ENCODE measurements at regions not wholly inside any gene's neighbourhood (a gene's known extent, or its start where the extent isn't known, plus 50 kb on each side); places are given as distances from the start of the nearest gene placed in this dataset.

DNA sequence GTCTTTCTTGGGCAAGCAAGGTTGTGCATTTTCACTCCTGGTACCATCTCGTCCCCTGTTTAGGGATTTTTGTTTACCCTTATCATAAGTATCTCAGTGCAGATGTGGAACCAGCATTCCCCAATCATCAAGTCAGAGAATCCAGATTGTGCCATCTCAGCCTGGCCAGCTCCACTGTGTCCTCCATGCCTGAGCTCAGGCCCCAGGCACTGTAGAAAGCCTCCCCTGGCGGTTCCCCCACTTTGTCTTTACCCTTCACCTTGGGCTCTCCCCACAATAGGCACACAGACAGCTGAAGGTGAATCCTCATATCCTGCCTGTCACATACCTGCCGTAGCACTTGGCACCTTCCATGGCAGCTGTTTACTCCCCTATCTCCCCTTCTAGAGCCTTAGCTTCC lies 264.7 kb upstream of the NFE2L3 start:
- H3K9me2 ChIP-seq (ENCODE audit: insufficient read depth), result no peaks in the 10 kb centered on the region
- no peak overlapping the region for H3K27ac ChIP-seq (ENCODE audit: low read depth, low read length)
- H3K9ac ChIP-seq (ENCODE audit: low read length), result no peak overlapping the region
- H3K9me3 ChIP-seq (ENCODE audit: control insufficient read depth in 1 of 2, insufficient read depth in 1 of 2, low read depth in 1 of 2, low read length in 2 of 2), result no peaks in the 10 kb centered on the region
- H3K79me2 ChIP-seq (ENCODE audit: insufficient read depth, low read length), result no peaks in the 10 kb centered on the region
- H3K4me1 ChIP-seq (ENCODE audit: control insufficient read depth in 1 of 2, insufficient read depth in 2 of 2, low read length in 2 of 2), result no peaks in the 10 kb centered on the region
- no peak for DNase-seq (ENCODE audit: low read depth, low spot score)
- H3K4me2 ChIP-seq (ENCODE audit: low read length), result no peak overlapping the region
- no peaks in the 10 kb centered on the region for H3K36me3 ChIP-seq (ENCODE audit: control insufficient read depth in 1 of 2, insufficient read depth in 2 of 2, low read length in 2 of 2)
- ChIA-PET POLR2A (no interaction called here), CTCF (no interaction called here), RAD21 (ENCODE audit: low non-redundant PET in 1 of 2, low total read pairs in 2 of 2, uncharacterized antibody in 2 of 2, unreplicated experiment in 2 of 2) (no interaction called here)
- no TSS peak for BruUV-seq (replicated peaks)
- H4K20me1 ChIP-seq (ENCODE audit: insufficient read depth), result no peaks in the 10 kb centered on the region
- intact Hi-C loops (cut with micrococcal nuclease), result no loop called here
- TF ChIP-seq FOSL1 (IDR thresholded peaks at IDR 0.05; ENCODE audit: low read depth), result no peak
- TF ChIP-seq, protein P1, sequence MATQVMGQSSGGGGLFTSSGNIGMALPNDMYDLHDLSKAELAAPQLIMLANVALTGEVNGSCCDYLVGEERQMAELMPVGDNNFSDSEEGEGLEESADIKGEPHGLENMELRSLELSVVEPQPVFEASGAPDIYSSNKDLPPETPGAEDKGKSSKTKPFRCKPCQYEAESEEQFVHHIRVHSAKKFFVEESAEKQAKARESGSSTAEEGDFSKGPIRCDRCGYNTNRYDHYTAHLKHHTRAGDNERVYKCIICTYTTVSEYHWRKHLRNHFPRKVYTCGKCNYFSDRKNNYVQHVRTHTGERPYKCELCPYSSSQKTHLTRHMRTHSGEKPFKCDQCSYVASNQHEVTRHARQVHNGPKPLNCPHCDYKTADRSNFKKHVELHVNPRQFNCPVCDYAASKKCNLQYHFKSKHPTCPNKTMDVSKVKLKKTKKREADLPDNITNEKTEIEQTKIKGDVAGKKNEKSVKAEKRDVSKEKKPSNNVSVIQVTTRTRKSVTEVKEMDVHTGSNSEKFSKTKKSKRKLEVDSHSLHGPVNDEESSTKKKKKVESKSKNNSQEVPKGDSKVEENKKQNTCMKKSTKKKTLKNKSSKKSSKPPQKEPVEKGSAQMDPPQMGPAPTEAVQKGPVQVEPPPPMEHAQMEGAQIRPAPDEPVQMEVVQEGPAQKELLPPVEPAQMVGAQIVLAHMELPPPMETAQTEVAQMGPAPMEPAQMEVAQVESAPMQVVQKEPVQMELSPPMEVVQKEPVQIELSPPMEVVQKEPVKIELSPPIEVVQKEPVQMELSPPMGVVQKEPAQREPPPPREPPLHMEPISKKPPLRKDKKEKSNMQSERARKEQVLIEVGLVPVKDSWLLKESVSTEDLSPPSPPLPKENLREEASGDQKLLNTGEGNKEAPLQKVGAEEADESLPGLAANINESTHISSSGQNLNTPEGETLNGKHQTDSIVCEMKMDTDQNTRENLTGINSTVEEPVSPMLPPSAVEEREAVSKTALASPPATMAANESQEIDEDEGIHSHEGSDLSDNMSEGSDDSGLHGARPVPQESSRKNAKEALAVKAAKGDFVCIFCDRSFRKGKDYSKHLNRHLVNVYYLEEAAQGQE (IDR thresholded peaks at IDR 0.05; ENCODE audit: low read depth), result no peak
- no peak for TF ChIP-seq EZH2 (IDR thresholded peaks at IDR 0.05)
- TF ChIP-seq YY1 (IDR thresholded peaks at IDR 0.05; ENCODE audit: extremely low read depth, insufficient replicate concordance, low read depth, low read length), result no peak
- TF ChIP-seq SRF (IDR thresholded peaks at IDR 0.05; ENCODE audit: low read depth), result no peak
- no peak for TF ChIP-seq ZFX (IDR thresholded peaks at IDR 0.05)
- TF ChIP-seq POLR2A (IDR thresholded peaks at IDR 0.05; ENCODE audit: borderline replicate concordance, extremely low read depth, insufficient read depth, insufficient read length), result no peak
- no peak for TF ChIP-seq TCF7L2 (IDR thresholded peaks at IDR 0.05; ENCODE audit: borderline replicate concordance, extremely low read depth, insufficient read depth, insufficient read length)
- no peak for TF ChIP-seq SP1 (IDR thresholded peaks at IDR 0.05; ENCODE audit: low read depth)
- TF ChIP-seq CBX3 (IDR thresholded peaks at IDR 0.05; ENCODE audit: low read depth), result no peak
- no peak for TF ChIP-seq MAX (IDR thresholded peaks at IDR 0.05)
- TF ChIP-seq SIN3A (IDR thresholded peaks at IDR 0.05; ENCODE audit: low read depth), result no peak
- TF ChIP-seq RAD21 (IDR thresholded peaks at IDR 0.05; ENCODE audit: low read depth), result no peak
- no peak for TF ChIP-seq POLR2AphosphoS5 (IDR thresholded peaks at IDR 0.05; ENCODE audit: low read depth, low read length)
- no peak for TF ChIP-seq ELF1 (IDR thresholded peaks at IDR 0.05; ENCODE audit: borderline replicate concordance, low read depth)
- TF ChIP-seq, protein P2, sequence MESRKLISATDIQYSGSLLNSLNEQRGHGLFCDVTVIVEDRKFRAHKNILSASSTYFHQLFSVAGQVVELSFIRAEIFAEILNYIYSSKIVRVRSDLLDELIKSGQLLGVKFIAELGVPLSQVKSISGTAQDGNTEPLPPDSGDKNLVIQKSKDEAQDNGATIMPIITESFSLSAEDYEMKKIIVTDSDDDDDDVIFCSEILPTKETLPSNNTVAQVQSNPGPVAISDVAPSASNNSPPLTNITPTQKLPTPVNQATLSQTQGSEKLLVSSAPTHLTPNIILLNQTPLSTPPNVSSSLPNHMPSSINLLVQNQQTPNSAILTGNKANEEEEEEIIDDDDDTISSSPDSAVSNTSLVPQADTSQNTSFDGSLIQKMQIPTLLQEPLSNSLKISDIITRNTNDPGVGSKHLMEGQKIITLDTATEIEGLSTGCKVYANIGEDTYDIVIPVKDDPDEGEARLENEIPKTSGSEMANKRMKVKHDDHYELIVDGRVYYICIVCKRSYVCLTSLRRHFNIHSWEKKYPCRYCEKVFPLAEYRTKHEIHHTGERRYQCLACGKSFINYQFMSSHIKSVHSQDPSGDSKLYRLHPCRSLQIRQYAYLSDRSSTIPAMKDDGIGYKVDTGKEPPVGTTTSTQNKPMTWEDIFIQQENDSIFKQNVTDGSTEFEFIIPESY (IDR thresholded peaks at IDR 0.05; ENCODE audit: extremely low read depth, insufficient replicate concordance, low read length), result no peak
- TF ChIP-seq JUND (IDR thresholded peaks at IDR 0.05), result no peak
- TF ChIP-seq ZNF274 (IDR thresholded peaks at IDR 0.05; ENCODE audit: low read depth, low read length), result no peak
- TF ChIP-seq, protein P3, sequence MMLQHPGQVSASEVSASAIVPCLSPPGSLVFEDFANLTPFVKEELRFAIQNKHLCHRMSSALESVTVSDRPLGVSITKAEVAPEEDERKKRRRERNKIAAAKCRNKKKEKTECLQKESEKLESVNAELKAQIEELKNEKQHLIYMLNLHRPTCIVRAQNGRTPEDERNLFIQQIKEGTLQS (IDR thresholded peaks at IDR 0.05), result no peak
- TF ChIP-seq, protein P4, sequence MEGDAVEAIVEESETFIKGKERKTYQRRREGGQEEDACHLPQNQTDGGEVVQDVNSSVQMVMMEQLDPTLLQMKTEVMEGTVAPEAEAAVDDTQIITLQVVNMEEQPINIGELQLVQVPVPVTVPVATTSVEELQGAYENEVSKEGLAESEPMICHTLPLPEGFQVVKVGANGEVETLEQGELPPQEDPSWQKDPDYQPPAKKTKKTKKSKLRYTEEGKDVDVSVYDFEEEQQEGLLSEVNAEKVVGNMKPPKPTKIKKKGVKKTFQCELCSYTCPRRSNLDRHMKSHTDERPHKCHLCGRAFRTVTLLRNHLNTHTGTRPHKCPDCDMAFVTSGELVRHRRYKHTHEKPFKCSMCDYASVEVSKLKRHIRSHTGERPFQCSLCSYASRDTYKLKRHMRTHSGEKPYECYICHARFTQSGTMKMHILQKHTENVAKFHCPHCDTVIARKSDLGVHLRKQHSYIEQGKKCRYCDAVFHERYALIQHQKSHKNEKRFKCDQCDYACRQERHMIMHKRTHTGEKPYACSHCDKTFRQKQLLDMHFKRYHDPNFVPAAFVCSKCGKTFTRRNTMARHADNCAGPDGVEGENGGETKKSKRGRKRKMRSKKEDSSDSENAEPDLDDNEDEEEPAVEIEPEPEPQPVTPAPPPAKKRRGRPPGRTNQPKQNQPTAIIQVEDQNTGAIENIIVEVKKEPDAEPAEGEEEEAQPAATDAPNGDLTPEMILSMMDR (IDR thresholded peaks at IDR 0.05 in 2 of 3, conservative IDR thresholded peaks at IDR 0.05 in 1 of 3; ENCODE audit: borderline replicate concordance in 1 of 3, insufficient read depth in 1 of 3, low read depth in 2 of 3, low read length in 2 of 3), result no peak
- no peak overlapping the region for H2AFZ ChIP-seq (ENCODE audit: low read depth, low read length, poor library complexity, severe bottlenecking)
- H3K4me3 ChIP-seq (replicated peaks in 1 of 2; ENCODE audit: low read depth in 1 of 2, low read length in 2 of 2), result no peak overlapping the region
- no peak for ATAC-seq
- H3K27me3 ChIP-seq (ENCODE audit: insufficient read depth, low read length), result no peaks in the 10 kb centered on the region

Data from HCT116 (cell line).